ENCODE measurements at regions not wholly inside any gene's neighbourhood (a gene's known extent, or its start where the extent isn't known, plus 50 kb on each side); places are given as distances from the start of the nearest gene placed in this dataset.

DNA sequence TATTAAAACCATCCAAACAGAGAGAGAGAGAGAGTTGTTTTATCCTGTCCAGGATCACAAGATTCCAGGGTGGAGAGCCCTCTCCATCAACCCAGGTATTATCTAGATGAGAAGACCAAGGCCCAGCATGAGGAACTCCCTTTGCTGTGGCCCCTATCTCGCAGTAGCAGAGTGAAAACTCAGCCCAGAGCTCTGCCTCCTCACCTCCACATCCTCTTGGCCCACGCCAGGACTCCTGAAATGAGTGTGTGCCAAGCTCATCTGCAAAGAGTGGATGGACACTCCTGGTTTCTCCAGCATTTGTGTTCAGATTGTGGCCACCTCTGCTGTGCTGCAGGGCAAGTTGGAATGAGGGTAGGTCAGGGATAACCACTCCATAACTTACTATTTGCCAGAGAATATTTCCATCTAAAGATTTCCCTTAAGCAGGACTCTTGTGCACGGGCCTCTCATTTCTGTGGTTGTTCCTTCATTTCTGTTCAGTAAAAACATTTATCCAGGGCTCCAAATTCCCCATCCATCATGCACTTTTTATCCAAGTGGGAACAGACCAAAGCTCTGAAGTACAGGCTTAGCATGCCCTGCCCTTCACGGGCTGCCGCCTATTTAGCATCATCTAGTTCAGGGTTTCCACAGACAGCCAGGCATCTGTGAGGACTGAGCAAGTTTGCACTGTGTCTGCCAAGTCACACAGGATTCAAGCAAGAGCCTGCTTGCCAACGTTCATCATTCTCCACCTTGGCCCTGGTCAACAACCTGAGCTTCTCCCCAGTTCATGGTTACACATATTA is 583.2 kb upstream of the ID2 start:
- Histone ChIP-seq H3K4me2 (ENCODE audit: insufficient read depth, low read length) (no peak overlapping the region), H4K20me1 (replicated peaks; ENCODE audit: control insufficient read depth, insufficient read depth, low read length) (no peaks in the 10 kb centered on the region), H3K9me1 (ENCODE audit: control insufficient read depth, insufficient read depth, low read length) (no peaks in the 10 kb centered on the region), H3K79me2 (ENCODE audit: control insufficient read depth, insufficient read depth, low read length) (no peaks in the 10 kb centered on the region), H3K27me3 (ENCODE audit: control insufficient read depth in 2 of 2, insufficient read depth in 2 of 2, low read length in 2 of 2) (peaks cover 3 to 4% of the 10 kb centered on the region in 2 experiments; a peak in 2 of 5 replicates), H3K4me1 (replicated peaks in 1 of 2; ENCODE audit: control insufficient read depth in 2 of 2, insufficient read depth in 2 of 2, low read length in 2 of 2) (no peaks in the 10 kb centered on the region), H3K36me3 (ENCODE audit: control insufficient read depth, insufficient read depth, low read length) (no peaks in the 10 kb centered on the region), H3K9ac (ENCODE audit: insufficient read depth in 1 of 2, low read depth in 2 of 2, low read length in 2 of 2) (no peak overlapping the region), H2AFZ (ENCODE audit: low read depth, low read length) (no peak overlapping the region), H3K27ac (ENCODE audit: extremely low read depth, low read depth, low read length) (no peak overlapping the region), H3K4me3 (no peak overlapping the region), H3K9me3 (replicated peaks; ENCODE audit: control insufficient read depth, insufficient read depth, low read depth, low read length) (no peaks in the 10 kb centered on the region)
- 1% methylated on average over 6 of the region's 6 CpGs for WGBS (ENCODE audit: insufficient coverage, low coverage, missing lambda C conversion rate)
- ATAC-seq (no peak), FAIRE-seq (no peak), DNase-seq (ENCODE audit: extremely low read depth in 1 of 4, low spot score in 3 of 4) (no peak)
- intact Hi-C loops (cut with micrococcal nuclease) (no loop called here), in situ Hi-C loops (cut with MboI) (no loop called here)
- POLR2A ChIA-PET: interaction anchor here (1.3 kb wide), 1 partner anchor 11 kb away, joined by 3 read pairs; no protein-coding TSS in a partner anchor
- CTCF ChIA-PET (ENCODE audit: low intra/inter-chr PET ratio): no interaction called here
- no TSS peak for BruUV-seq (replicated peaks)
- TF ChIP-seq, protein P1, sequence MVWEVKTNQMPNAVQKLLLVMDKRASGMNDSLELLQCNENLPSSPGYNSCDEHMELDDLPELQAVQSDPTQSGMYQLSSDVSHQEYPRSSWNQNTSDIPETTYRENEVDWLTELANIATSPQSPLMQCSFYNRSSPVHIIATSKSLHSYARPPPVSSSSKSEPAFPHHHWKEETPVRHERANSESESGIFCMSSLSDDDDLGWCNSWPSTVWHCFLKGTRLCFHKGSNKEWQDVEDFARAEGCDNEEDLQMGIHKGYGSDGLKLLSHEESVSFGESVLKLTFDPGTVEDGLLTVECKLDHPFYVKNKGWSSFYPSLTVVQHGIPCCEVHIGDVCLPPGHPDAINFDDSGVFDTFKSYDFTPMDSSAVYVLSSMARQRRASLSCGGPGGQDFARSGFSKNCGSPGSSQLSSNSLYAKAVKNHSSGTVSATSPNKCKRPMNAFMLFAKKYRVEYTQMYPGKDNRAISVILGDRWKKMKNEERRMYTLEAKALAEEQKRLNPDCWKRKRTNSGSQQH (CRISPR knock-in tag; IDR thresholded peaks at IDR 0.05): no peak
- TF ChIP-seq ZNF212 (CRISPR knock-in tag; IDR thresholded peaks at IDR 0.05) (no peak), POLR2AphosphoS2 (IDR thresholded peaks at IDR 0.05; ENCODE audit: low read length) (no peak), BDP1 (IDR thresholded peaks at IDR 0.05; ENCODE audit: insufficient read depth, insufficient read length) (no peak), ZNF57 (CRISPR knock-in tag; IDR thresholded peaks at IDR 0.05) (no peak), STAT5A (IDR thresholded peaks at IDR 0.05; ENCODE audit: borderline replicate concordance, low read length) (no peak), BHLHE40 (IDR thresholded peaks at IDR 0.05; ENCODE audit: low read length) (no peak), EHMT2 (IDR thresholded peaks at IDR 0.05) (no peak)
- TF ChIP-seq, protein P2, sequence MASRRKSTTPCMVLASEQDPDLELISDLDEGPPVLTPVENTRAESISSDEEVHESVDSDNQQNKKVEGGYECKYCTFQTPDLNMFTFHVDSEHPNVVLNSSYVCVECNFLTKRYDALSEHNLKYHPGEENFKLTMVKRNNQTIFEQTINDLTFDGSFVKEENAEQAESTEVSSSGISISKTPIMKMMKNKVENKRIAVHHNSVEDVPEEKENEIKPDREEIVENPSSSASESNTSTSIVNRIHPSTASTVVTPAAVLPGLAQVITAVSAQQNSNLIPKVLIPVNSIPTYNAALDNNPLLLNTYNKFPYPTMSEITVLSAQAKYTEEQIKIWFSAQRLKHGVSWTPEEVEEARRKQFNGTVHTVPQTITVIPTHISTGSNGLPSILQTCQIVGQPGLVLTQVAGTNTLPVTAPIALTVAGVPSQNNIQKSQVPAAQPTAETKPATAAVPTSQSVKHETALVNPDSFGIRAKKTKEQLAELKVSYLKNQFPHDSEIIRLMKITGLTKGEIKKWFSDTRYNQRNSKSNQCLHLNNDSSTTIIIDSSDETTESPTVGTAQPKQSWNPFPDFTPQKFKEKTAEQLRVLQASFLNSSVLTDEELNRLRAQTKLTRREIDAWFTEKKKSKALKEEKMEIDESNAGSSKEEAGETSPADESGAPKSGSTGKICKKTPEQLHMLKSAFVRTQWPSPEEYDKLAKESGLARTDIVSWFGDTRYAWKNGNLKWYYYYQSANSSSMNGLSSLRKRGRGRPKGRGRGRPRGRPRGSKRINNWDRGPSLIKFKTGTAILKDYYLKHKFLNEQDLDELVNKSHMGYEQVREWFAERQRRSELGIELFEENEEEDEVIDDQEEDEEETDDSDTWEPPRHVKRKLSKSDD (conservative IDR thresholded peaks at IDR 0.05; ENCODE audit: low read length): no peak
- TF ChIP-seq, protein P3, sequence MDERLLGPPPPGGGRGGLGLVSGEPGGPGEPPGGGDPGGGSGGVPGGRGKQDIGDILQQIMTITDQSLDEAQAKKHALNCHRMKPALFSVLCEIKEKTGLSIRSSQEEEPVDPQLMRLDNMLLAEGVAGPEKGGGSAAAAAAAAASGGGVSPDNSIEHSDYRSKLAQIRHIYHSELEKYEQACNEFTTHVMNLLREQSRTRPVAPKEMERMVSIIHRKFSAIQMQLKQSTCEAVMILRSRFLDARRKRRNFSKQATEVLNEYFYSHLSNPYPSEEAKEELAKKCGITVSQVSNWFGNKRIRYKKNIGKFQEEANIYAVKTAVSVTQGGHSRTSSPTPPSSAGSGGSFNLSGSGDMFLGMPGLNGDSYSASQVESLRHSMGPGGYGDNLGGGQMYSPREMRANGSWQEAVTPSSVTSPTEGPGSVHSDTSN (CRISPR knock-in tag; IDR thresholded peaks at IDR 0.05; ENCODE audit: low read depth): no peak
- TF ChIP-seq, protein P3 (tag; conservative IDR thresholded peaks at IDR 0.05; ENCODE audit: low read depth): no peak
- TF ChIP-seq, protein P4, sequence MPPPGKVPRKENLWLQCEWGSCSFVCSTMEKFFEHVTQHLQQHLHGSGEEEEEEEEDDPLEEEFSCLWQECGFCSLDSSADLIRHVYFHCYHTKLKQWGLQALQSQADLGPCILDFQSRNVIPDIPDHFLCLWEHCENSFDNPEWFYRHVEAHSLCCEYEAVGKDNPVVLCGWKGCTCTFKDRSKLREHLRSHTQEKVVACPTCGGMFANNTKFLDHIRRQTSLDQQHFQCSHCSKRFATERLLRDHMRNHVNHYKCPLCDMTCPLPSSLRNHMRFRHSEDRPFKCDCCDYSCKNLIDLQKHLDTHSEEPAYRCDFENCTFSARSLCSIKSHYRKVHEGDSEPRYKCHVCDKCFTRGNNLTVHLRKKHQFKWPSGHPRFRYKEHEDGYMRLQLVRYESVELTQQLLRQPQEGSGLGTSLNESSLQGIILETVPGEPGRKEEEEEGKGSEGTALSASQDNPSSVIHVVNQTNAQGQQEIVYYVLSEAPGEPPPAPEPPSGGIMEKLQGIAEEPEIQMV (tag; conservative IDR thresholded peaks at IDR 0.05; ENCODE audit: low read depth): no peak

Data from K562 (cell line).